ENCODE measurements at regions not wholly inside any gene's neighbourhood (a gene's known extent, or its start where the extent isn't known, plus 50 kb on each side); places are given as distances from the start of the nearest gene placed in this dataset.

DNA sequence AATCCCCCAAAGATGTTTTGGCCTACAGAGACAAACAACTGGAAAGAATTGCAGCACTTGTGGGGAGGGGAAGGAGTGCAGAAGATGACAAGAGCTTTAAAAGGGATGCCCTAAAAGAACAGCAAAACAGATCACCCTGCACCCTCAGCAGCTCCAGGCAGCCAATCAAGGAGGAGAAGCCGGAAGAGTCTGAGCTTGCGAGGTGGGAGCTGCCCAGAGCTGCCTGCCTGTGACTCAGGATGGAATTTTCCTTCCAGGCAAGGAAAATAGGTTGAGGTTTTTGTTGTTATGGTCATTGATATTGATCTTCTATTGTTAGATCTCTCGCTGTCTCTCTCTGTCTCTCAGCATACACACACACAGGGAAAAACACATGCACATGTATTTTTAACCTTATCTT lies 70.3 kb upstream of the MAP1B start:
- Mint-ChIP-seq H3K36me3 (ENCODE audit: low read depth, unreplicated experiment) (no peaks in the 10 kb centered on the region), H3K9me3 (ENCODE audit: unreplicated experiment) (no peaks in the 10 kb centered on the region), H3K4me1 (ENCODE audit: unreplicated experiment) (peaks cover 11% of the 10 kb centered on the region), H3K27me3 (ENCODE audit: unreplicated experiment) (peaks cover 3% of the 10 kb centered on the region), H3K27ac (ENCODE audit: unreplicated experiment) (no peak overlapping the region), H3K4me3 (ENCODE audit: unreplicated experiment) (no peak overlapping the region)
- TF ChIP-seq, protein P1, sequence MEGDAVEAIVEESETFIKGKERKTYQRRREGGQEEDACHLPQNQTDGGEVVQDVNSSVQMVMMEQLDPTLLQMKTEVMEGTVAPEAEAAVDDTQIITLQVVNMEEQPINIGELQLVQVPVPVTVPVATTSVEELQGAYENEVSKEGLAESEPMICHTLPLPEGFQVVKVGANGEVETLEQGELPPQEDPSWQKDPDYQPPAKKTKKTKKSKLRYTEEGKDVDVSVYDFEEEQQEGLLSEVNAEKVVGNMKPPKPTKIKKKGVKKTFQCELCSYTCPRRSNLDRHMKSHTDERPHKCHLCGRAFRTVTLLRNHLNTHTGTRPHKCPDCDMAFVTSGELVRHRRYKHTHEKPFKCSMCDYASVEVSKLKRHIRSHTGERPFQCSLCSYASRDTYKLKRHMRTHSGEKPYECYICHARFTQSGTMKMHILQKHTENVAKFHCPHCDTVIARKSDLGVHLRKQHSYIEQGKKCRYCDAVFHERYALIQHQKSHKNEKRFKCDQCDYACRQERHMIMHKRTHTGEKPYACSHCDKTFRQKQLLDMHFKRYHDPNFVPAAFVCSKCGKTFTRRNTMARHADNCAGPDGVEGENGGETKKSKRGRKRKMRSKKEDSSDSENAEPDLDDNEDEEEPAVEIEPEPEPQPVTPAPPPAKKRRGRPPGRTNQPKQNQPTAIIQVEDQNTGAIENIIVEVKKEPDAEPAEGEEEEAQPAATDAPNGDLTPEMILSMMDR (IDR thresholded peaks at IDR 0.05; ENCODE audit: unreplicated experiment), result no peak
- DNase-seq (ENCODE audit: low spot score), result peak; percentile 7

DNA sequence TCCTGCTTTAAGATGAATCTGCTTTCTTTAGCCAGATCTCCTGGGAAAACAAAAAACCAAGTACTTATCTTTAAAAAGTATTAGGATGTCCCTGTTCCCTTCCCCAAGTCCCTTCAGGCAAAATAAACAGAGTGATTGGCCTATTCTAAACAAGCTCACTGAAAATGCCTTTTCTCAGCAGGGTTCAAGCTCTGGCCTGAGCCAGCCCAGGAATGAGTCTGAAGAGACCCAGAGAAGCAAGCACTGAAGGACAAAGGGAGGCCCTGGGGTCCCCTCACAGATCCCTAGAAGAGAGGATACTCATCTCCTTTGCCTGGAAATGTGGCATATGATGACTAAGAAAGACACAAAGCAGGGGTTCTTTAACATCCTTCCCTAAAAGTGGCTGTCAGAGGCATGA lies 66.8 kb upstream of the MAP1B start:
- Mint-ChIP-seq H3K36me3 (ENCODE audit: low read depth, unreplicated experiment) (no peaks in the 10 kb centered on the region), H3K27ac (ENCODE audit: unreplicated experiment) (no peak overlapping the region), H3K4me3 (ENCODE audit: unreplicated experiment) (no peak overlapping the region), H3K27me3 (ENCODE audit: unreplicated experiment) (peaks cover 3% of the 10 kb centered on the region), H3K9me3 (ENCODE audit: unreplicated experiment) (no peaks in the 10 kb centered on the region), H3K4me1 (ENCODE audit: unreplicated experiment) (peaks cover 11% of the 10 kb centered on the region)
- TF ChIP-seq, protein P1 (IDR thresholded peaks at IDR 0.05; ENCODE audit: unreplicated experiment), result no peak
- DNase-seq (ENCODE audit: low spot score), result no peak

DNA sequence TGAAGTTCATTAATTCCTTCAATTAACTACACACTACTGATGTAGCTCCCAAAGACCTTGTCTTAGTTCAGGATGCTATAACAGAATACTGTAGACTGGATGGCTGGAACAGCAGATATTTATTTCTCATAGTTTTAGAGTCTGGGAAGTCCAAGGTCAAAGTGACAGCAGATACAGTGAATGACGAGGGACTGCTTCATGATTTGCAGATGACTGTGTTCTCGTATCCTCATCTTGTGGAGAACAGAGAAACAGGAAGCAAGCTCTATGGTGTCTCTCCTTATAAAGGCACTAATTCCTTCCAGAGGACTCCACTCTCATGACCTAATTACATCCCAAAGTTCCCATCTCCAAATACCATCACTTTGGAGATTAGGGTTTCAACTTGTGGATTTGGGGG lies 65.6 kb upstream of the MAP1B start:
- Mint-ChIP-seq H3K27me3 (ENCODE audit: unreplicated experiment) (peaks cover 3% of the 10 kb centered on the region), H3K27ac (ENCODE audit: unreplicated experiment) (no peak overlapping the region), H3K4me1 (ENCODE audit: unreplicated experiment) (peaks cover 7% of the 10 kb centered on the region), H3K36me3 (ENCODE audit: low read depth, unreplicated experiment) (no peaks in the 10 kb centered on the region), H3K9me3 (ENCODE audit: unreplicated experiment) (no peaks in the 10 kb centered on the region), H3K4me3 (ENCODE audit: unreplicated experiment) (no peak overlapping the region)
- DNase-seq (ENCODE audit: low spot score), result no peak
- TF ChIP-seq, protein P1 (IDR thresholded peaks at IDR 0.05; ENCODE audit: unreplicated experiment), result no peak

DNA sequence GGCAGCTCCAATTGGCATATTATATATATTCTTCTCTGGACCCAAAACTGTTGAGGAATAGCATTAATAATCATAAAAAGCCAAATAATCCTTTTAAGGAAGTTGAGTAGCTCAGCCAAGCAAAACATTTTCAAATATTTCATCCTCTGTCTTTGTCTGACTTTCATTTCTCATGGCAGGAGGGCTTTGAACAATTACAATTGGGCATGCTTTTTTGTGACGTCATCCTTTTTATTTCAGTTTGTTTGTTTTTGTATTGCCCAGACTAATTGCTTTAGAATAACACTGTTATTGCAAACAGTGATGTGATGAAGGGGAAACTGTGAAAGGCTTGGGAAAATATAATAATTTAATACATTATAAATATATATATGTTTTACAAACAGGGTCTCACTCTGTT lies 65.2 kb upstream of the MAP1B start:
- Mint-ChIP-seq H3K9me3 (ENCODE audit: unreplicated experiment) (no peaks in the 10 kb centered on the region), H3K27ac (ENCODE audit: unreplicated experiment) (no peak overlapping the region), H3K27me3 (ENCODE audit: unreplicated experiment) (peaks cover 3% of the 10 kb centered on the region), H3K4me3 (ENCODE audit: unreplicated experiment) (no peak overlapping the region), H3K36me3 (ENCODE audit: low read depth, unreplicated experiment) (no peaks in the 10 kb centered on the region), H3K4me1 (ENCODE audit: unreplicated experiment) (peaks cover 3% of the 10 kb centered on the region)
- DNase-seq (ENCODE audit: low spot score), result no peak
- TF ChIP-seq, protein P1 (IDR thresholded peaks at IDR 0.05; ENCODE audit: unreplicated experiment), result no peak

DNA sequence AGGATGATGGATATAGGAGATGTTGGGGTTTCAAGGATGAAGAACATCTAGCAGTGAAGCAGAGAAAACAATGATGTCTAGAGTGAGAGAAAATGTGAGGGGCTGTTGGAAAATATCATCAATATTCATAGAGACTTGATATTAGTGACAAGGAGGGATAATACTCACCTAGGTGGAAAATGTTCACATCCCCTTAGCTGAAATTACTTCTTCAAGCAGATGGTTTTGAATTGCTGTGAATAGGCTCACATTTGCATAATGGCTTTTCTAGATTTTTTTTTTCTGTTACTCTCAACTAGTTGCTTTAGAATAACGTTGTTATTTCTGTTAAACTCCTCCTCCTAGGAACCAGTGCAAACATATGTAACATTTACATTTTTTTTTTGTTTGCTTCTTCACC lies 61.6 kb upstream of the MAP1B start:
- H3K36me3 Mint-ChIP-seq (ENCODE audit: low read depth, unreplicated experiment), result no peaks in the 10 kb centered on the region
- no peak overlapping the region for H3K27ac Mint-ChIP-seq (ENCODE audit: unreplicated experiment)
- no peak overlapping the region for H3K4me3 Mint-ChIP-seq (ENCODE audit: unreplicated experiment)
- no peaks in the 10 kb centered on the region for H3K4me1 Mint-ChIP-seq (ENCODE audit: unreplicated experiment)
- TF ChIP-seq, protein P1 (IDR thresholded peaks at IDR 0.05; ENCODE audit: unreplicated experiment), result no peak
- no peak for DNase-seq (ENCODE audit: low spot score)
- H3K27me3 Mint-ChIP-seq (ENCODE audit: unreplicated experiment), result no peaks in the 10 kb centered on the region
- H3K9me3 Mint-ChIP-seq (ENCODE audit: unreplicated experiment), result no peaks in the 10 kb centered on the region
